ENCODE measurements at regions not wholly inside any gene's neighbourhood (a gene's known extent, or its start where the extent isn't known, plus 50 kb on each side); places are given as distances from the start of the nearest gene placed in this dataset.

- no peaks in the 10 kb centered on the region for H3K36me3 ChIP-seq (replicated peaks in 1 of 2; ENCODE audit: control insufficient read depth in 1 of 2, insufficient read depth in 2 of 2, low read length in 2 of 2)
- Mint-ChIP-seq H3K36me3 (no peaks in the 10 kb centered on the region), H3K4me3 (no peak overlapping the region), H3K27ac (no peak overlapping the region), H3K9me3 (peaks cover 0 to 6% (median 0%) of the 10 kb centered on the region in 7 donors), H3K4me1 (peaks cover 7% of the 10 kb centered on the region), H3K27me3 (ENCODE audit: low read depth in 3 of 3) (peaks cover 4 to 15% (median 9%) of the 10 kb centered on the region in 3 donors)
- H4K20me1 ChIP-seq (ENCODE audit: insufficient read depth, low read length) = no peaks in the 10 kb centered on the region
- H3K9ac ChIP-seq (ENCODE audit: insufficient read depth, low read length, poor library complexity, severe bottlenecking) = no peak overlapping the region
- TF ChIP-seq CTCF (IDR thresholded peaks at IDR 0.05) = no peak
- H3K4me3 ChIP-seq (replicated peaks in 1 of 3; ENCODE audit: low read depth in 2 of 3, low read length in 3 of 3) = no peak overlapping the region
- peaks cover 0 to 2% of the 10 kb centered on the region in 2 donors for H3K27me3 ChIP-seq (ENCODE audit: control insufficient read depth in 2 of 2, insufficient read depth in 2 of 2, low read length in 2 of 2)
- H3K9me3 ChIP-seq (replicated peaks in 1 of 2; ENCODE audit: control insufficient read depth in 1 of 2, insufficient read depth in 1 of 2, low read length in 2 of 2) = no peaks in the 10 kb centered on the region
- DNase-seq = no peak
- no peak overlapping the region for H2AFZ ChIP-seq (ENCODE audit: insufficient read depth, low read depth, low read length, poor library complexity, severe bottlenecking)
- WGBS (ENCODE audit: insufficient coverage) = no CpG with 5 or more reads among the region's 1 CpG
- no peak overlapping the region for H3K4me2 ChIP-seq (replicated peaks; ENCODE audit: extremely low read depth, low read length, poor library complexity, severe bottlenecking)
- intact Hi-C loops (cut with micrococcal nuclease) = no loop called here
- H3K79me2 ChIP-seq (ENCODE audit: insufficient read depth, low read length) = no peaks in the 10 kb centered on the region
- peaks cover 0 to 4% of the 10 kb centered on the region in 2 donors for H3K4me1 ChIP-seq (ENCODE audit: control insufficient read depth in 1 of 2, insufficient read depth in 2 of 2, low read length in 2 of 2)
- H3K27ac ChIP-seq (ENCODE audit: low read depth in 1 of 2, low read length in 2 of 2) = no peak overlapping the region
Measured at GRCh38 chr4:153939570-153939969, 150.7 kb upstream of the SFRP2 start.

- no peak overlapping the region for H3K9ac ChIP-seq (ENCODE audit: insufficient read depth, low read length, poor library complexity, severe bottlenecking)
- TF ChIP-seq CTCF (IDR thresholded peaks at IDR 0.05) = no peak
Measured at GRCh38 chr4:153938994-153939393, 150.1 kb upstream of the SFRP2 start.

More at GRCh38 chr4:153938994-153939393, 150.1 kb upstream of the SFRP2 start:
- WGBS (ENCODE audit: insufficient coverage) = no CpG with 5 or more reads among the region's 4 CpGs
- no peak overlapping the region for H3K27ac ChIP-seq (ENCODE audit: low read depth in 1 of 2, low read length in 2 of 2)
- no peaks in the 10 kb centered on the region for H4K20me1 ChIP-seq (ENCODE audit: insufficient read depth, low read length)
- intact Hi-C loops (cut with micrococcal nuclease) = no loop called here
- Mint-ChIP-seq H3K27ac (no peak overlapping the region), H3K36me3 (no peaks in the 10 kb centered on the region), H3K27me3 (ENCODE audit: low read depth in 3 of 3) (peaks cover 3 to 15% (median 8%) of the 10 kb centered on the region in 3 donors), H3K4me1 (peaks cover 12% of the 10 kb centered on the region), H3K9me3 (peaks cover 0 to 4% (median 0%) of the 10 kb centered on the region in 7 donors), H3K4me3 (no peak overlapping the region)
- no peak overlapping the region for H3K4me2 ChIP-seq (replicated peaks; ENCODE audit: extremely low read depth, low read length, poor library complexity, severe bottlenecking)
- no peak for DNase-seq
- peaks cover 0 to 2% of the 10 kb centered on the region in 2 donors for H3K27me3 ChIP-seq (ENCODE audit: control insufficient read depth in 2 of 2, insufficient read depth in 2 of 2, low read length in 2 of 2)
- no peak overlapping the region for H3K4me3 ChIP-seq (replicated peaks in 1 of 3; ENCODE audit: low read depth in 2 of 3, low read length in 3 of 3)
- H3K4me1 ChIP-seq (ENCODE audit: control insufficient read depth in 1 of 2, insufficient read depth in 2 of 2, low read length in 2 of 2) = peaks cover 5 to 8% of the 10 kb centered on the region in 2 donors
- no peaks in the 10 kb centered on the region for H3K79me2 ChIP-seq (ENCODE audit: insufficient read depth, low read length)
- no peaks in the 10 kb centered on the region for H3K9me3 ChIP-seq (replicated peaks in 1 of 2; ENCODE audit: control insufficient read depth in 1 of 2, insufficient read depth in 1 of 2, low read length in 2 of 2)
- no peaks in the 10 kb centered on the region for H3K36me3 ChIP-seq (replicated peaks in 1 of 2; ENCODE audit: control insufficient read depth in 1 of 2, insufficient read depth in 2 of 2, low read length in 2 of 2)
- H2AFZ ChIP-seq (ENCODE audit: insufficient read depth, low read depth, low read length, poor library complexity, severe bottlenecking) = no peak overlapping the region
